PC-9 (cell line): ENCODE measurements at regions not wholly inside any gene's neighbourhood (a gene's known extent, or its start where the extent isn't known, plus 50 kb on each side); places are given as distances from the start of the nearest gene placed in this dataset.

ENCODE experiments used
- BruUV-seq: library from RNA; stranded (reverse); fragments of 400-500 nt; replicated peaks from 2 replicates; lab custom pipeline; 2021; lab: Mats Ljungman, UMichigan
- CTCF ChIA-PET: fragments of 300-600 bp; sonication (Branson Sonifier 250); formaldehyde crosslinking; loops from one replicate; lab custom pipeline; 2022; ENCODE audit warnings: antibody characterized with exemption; lab: Charles Lee
- POLR2A ChIA-PET: fragments of 300-600 bp; sonication (Branson Sonifier 250); formaldehyde crosslinking; loops from one replicate; lab custom pipeline; 2022; ENCODE audit warnings: antibody characterized with exemption; ENCODE audit not compliant: unreplicated experiment; lab: Charles Lee
- DNase-seq, 2 experiments: peaks; one replicate each; pipeline versions ENCODE4 v3.0.0 to v3.0.0-alpha.2; 2015 to 2022; ENCODE audit warnings: mixed read lengths in 1 of 2
- H2AFZ ChIP-seq: fragments of 200-600 bp; sonication (generic); 2 replicates; pipeline ENCODE4 v1.8.1; 2017; ENCODE audit warnings: antibody characterized with exemption
- H3F3A ChIP-seq: fragments of 200-600 bp; sonication (generic); 2 replicates; pipeline ENCODE4 v1.8.1; 2017; ENCODE audit warnings: antibody characterized with exemption, mild to moderate bottlenecking, low read depth; ENCODE audit not compliant: insufficient read depth
- H3K27ac ChIP-seq: fragments of 200-600 bp; sonication (generic); 2 replicates; pipeline ENCODE4 v1.6.1; 2016; ENCODE audit warnings: mixed run types
- H3K27me3 ChIP-seq: fragments of 200-600 bp; sonication (generic); 2 replicates; pipeline ENCODE4 v1.6.1; 2016; ENCODE audit warnings: low read depth, mixed run types; ENCODE audit not compliant: insufficient read depth
- H3K36me3 ChIP-seq: fragments of 200-600 bp; sonication (generic); 2 replicates; pipeline ENCODE4 v1.6.1; 2016; ENCODE audit warnings: low read depth, mixed run types
- H3K4me1 ChIP-seq: fragments of 200-600 bp; sonication (generic); replicated peaks from 2 replicates; pipeline ENCODE4 v1.6.1; 2016; ENCODE audit warnings: mixed run types; ENCODE audit not compliant: insufficient read depth
- H3K4me2 ChIP-seq: fragments of 200-600 bp; sonication (generic); 2 replicates; pipeline ENCODE4 v1.6.1; 2017; ENCODE audit warnings: mixed run types
- H3K4me3 ChIP-seq: fragments of 200-600 bp; sonication (generic); 2 replicates; pipeline ENCODE4 v1.6.1; 2016; ENCODE audit warnings: mixed run types
- H3K79me2 ChIP-seq: fragments of 200-600 bp; sonication (generic); 2 replicates; pipeline ENCODE4 v1.6.1; 2017; ENCODE audit warnings: low read depth, mixed run types
- H3K9me2 ChIP-seq: fragments of 200-600 bp; sonication (generic); 2 replicates; pipeline ENCODE4 v1.8.1; 2017; ENCODE audit warnings: mild to moderate bottlenecking; ENCODE audit not compliant: insufficient read depth
- H3K9me3 ChIP-seq: fragments of 200-600 bp; sonication (generic); 2 replicates; pipeline ENCODE4 v1.8.1; 2016; ENCODE audit warnings: low read depth; ENCODE audit not compliant: insufficient read depth
- H4K20me1 ChIP-seq: fragments of 200-600 bp; sonication (generic); 2 replicates; pipeline ENCODE4 v1.8.1; 2017; ENCODE audit not compliant: insufficient read depth
- CTCF ChIP-seq: fragments of 200-600 bp; sonication (generic); conservative IDR thresholded peaks from 2 replicates; pipeline ENCODE4 v1.6.1; 2017; ENCODE audit warnings: mixed run types, antibody characterized with exemption, mild to moderate bottlenecking, moderate library complexity
- EZH2 ChIP-seq: fragments of 200-600 bp; sonication (generic); IDR thresholded peaks from 2 replicates; pipeline ENCODE4 v1.8.0; 2017; ENCODE audit warnings: antibody characterized with exemption, low read depth
- intact Hi-C: fragments of 100-400 bp; cut with micrococcal nuclease; formaldehyde crosslinking; loops from one replicate; pipeline ENCODE4 v1.10.0; 2022; ENCODE audit not compliant: unreplicated experiment

- H3K79me2 ChIP-seq = no peaks in the 10 kb centered on the region
- H3K9me3 ChIP-seq = no peaks in the 10 kb centered on the region
- no peaks in the 10 kb centered on the region for H3K27me3 ChIP-seq
- no peak overlapping the region for H3K4me2 ChIP-seq
- ChIA-PET CTCF (no interaction called here), POLR2A (no interaction called here)
- H3K4me3 ChIP-seq = no peak overlapping the region
- H4K20me1 ChIP-seq = no peaks in the 10 kb centered on the region
- no peaks in the 10 kb centered on the region for H3K36me3 ChIP-seq
- H2AFZ ChIP-seq = no peak overlapping the region
- no peaks in the 10 kb centered on the region for H3K4me1 ChIP-seq
- H3K9me2 ChIP-seq = no peaks in the 10 kb centered on the region
- TF ChIP-seq CTCF (no peak), EZH2 (no peak)
- H3K27ac ChIP-seq = no peak overlapping the region
- intact Hi-C loops = no loop called here
- H3F3A ChIP-seq = no peaks in the 10 kb centered on the region
- DNase-seq = no peak
- BruUV-seq = no TSS peak
Measured at GRCh38 chr4:23991444-23991843, 101.6 kb upstream of the PPARGC1A start.

GRCh38 chr4:23986270-23986669 is 96.4 kb upstream of the PPARGC1A start:
- no peak overlapping the region for H3K4me2 ChIP-seq
- H3K79me2 ChIP-seq = no peaks in the 10 kb centered on the region
- BruUV-seq = no TSS peak
- H3K27me3 ChIP-seq = no peaks in the 10 kb centered on the region
- H2AFZ ChIP-seq = no peak overlapping the region
- no peak for DNase-seq
- H3K9me3 ChIP-seq = no peaks in the 10 kb centered on the region
- POLR2A ChIA-PET = no interaction called here
- intact Hi-C loops = no loop called here
- H3K27ac ChIP-seq = no peak overlapping the region
- no peaks in the 10 kb centered on the region for H3F3A ChIP-seq
- H3K4me3 ChIP-seq = no peak overlapping the region
- TF ChIP-seq CTCF (no peak), EZH2 (no peak)
- no peaks in the 10 kb centered on the region for H3K4me1 ChIP-seq
- no peaks in the 10 kb centered on the region for H3K9me2 ChIP-seq
- CTCF ChIA-PET = no interaction called here
- no peaks in the 10 kb centered on the region for H4K20me1 ChIP-seq
- no peaks in the 10 kb centered on the region for H3K36me3 ChIP-seq

- Histone ChIP-seq H4K20me1 (no peaks in the 10 kb centered on the region), H3K27ac (no peak overlapping the region), H3F3A (no peaks in the 10 kb centered on the region), H3K27me3 (no peaks in the 10 kb centered on the region), H3K9me3 (no peaks in the 10 kb centered on the region), H3K4me3 (no peak overlapping the region), H3K9me2 (no peaks in the 10 kb centered on the region), H3K79me2 (no peaks in the 10 kb centered on the region), H3K4me1 (no peaks in the 10 kb centered on the region), H3K36me3 (no peaks in the 10 kb centered on the region), H2AFZ (no peak overlapping the region), H3K4me2 (no peak overlapping the region)
- intact Hi-C loops = no loop called here
- CTCF ChIA-PET = no interaction called here
- no TSS peak for BruUV-seq
- POLR2A ChIA-PET = no interaction called here
- TF ChIP-seq EZH2 (no peak), CTCF (no peak)
- DNase-seq = no peak
Measured at GRCh38 chr4:23981328-23981727, 91.5 kb upstream of the PPARGC1A start.
